Thymus (tissue), 11 donors: ENCODE measurements at regions not wholly inside any gene's neighbourhood (a gene's known extent, or its start where the extent isn't known, plus 50 kb on each side); places are given as distances from the start of the nearest gene placed in this dataset.
A peak's percentile ranks its signal among the peaks of the same experiment; 100 is the strongest.
"Not testable (repeated sequence)": the region's sequence is repeated elsewhere in the genome, so short reads cannot be mapped to it uniquely, and the experiment has no call there.

ENCODE experiments used
- DNase-seq, 9 donors: peaks; one replicate each; pipeline ENCODE4 v3.0.0-alpha.2; 2013; ENCODE audit warnings: low spot score in 9 of 9, low read depth in 6 of 9, missing footprints in 1 of 9
- H3K27ac ChIP-seq, 2 donors: one replicate each; pipeline ENCODE4 v1.5.1; 2013; ENCODE audit warnings: control low read depth in 1 of 2, low read depth in 1 of 2, low read length in 1 of 2, mild to moderate bottlenecking in 1 of 2, moderate library complexity in 1 of 2
- H3K27me3 ChIP-seq, 2 donors: one replicate each; pipeline ENCODE4 v1.5.1; 2013; ENCODE audit warnings: low read length in 1 of 2; ENCODE audit not compliant: control insufficient read depth in 2 of 2, insufficient read depth in 1 of 2
- H3K36me3 ChIP-seq, 2 donors: one replicate each; pipeline ENCODE4 v1.5.1; 2013; ENCODE audit warnings: low read length in 1 of 2, mild to moderate bottlenecking in 1 of 2, moderate library complexity in 1 of 2; ENCODE audit not compliant: control insufficient read depth in 2 of 2, insufficient read depth in 2 of 2
- H3K4me1 ChIP-seq, 2 donors: one replicate each; pipeline ENCODE4 v1.5.1; 2013; ENCODE audit warnings: low read length in 2 of 2; ENCODE audit not compliant: control insufficient read depth in 2 of 2, insufficient read depth in 2 of 2
- H3K4me3 ChIP-seq, 2 donors: one replicate each; pipeline ENCODE4 v1.5.1; 2013; ENCODE audit warnings: low read length in 2 of 2, control low read depth in 1 of 2, mild to moderate bottlenecking in 1 of 2
- H3K9me3 ChIP-seq, 2 donors: one replicate each; pipeline ENCODE4 v1.5.1; 2013; ENCODE audit warnings: low read length in 1 of 2, mild to moderate bottlenecking in 1 of 2; ENCODE audit not compliant: control insufficient read depth in 2 of 2, insufficient read depth in 1 of 2
- WGBS: extraction: QIAGEN DNeasy Blood & Tissue Kit; methylation state at CpG from one replicate; pipeline ENCODE4 v1.1.7; 2013; 5-methylcytosine and 5-hydroxymethylcytosine counted together
- donor health status: healthy.

GRCh38 chr14:66273261-66273832, 212.8 kb upstream of the CCDC196 start:
- Histone ChIP-seq H3K4me3 (no peak overlapping the region), H3K4me1 (no peaks in the 10 kb centered on the region), H3K27ac (no peak overlapping the region), H3K27me3 (no peaks in the 10 kb centered on the region), H3K36me3 (no peaks in the 10 kb centered on the region), H3K9me3 (no peaks in the 10 kb centered on the region)
- 57% methylated on average over 1 of the region's 1 CpG for WGBS
- DNase-seq = no peak

GRCh38 chr14:66278418-66278817, 207.8 kb upstream of the CCDC196 start:
- WGBS = 99% methylated on average over 3 of the region's 3 CpGs
- H3K4me3 ChIP-seq, DNase-seq, H3K9me3 ChIP-seq, H3K4me1 ChIP-seq, H3K27me3 ChIP-seq, H3K27ac ChIP-seq, H3K36me3 ChIP-seq: not testable (repeated sequence)

- 94% methylated on average over 9 of the region's 9 CpGs for WGBS
- H3K27ac ChIP-seq = no peak overlapping the region
- no peak for DNase-seq
- H3K27me3 ChIP-seq = no peaks in the 10 kb centered on the region
- H3K4me1 ChIP-seq = no peaks in the 10 kb centered on the region
- H3K36me3 ChIP-seq = no peaks in the 10 kb centered on the region
- no peaks in the 10 kb centered on the region for H3K9me3 ChIP-seq
- no peak overlapping the region for H3K4me3 ChIP-seq
Observed at GRCh38 chr14:66281036-66281776, 205.0 kb upstream of the CCDC196 start.

- 92% methylated on average over 1 of the region's 1 CpG for WGBS
- Histone ChIP-seq H3K36me3 (no peaks in the 10 kb centered on the region), H3K4me1 (no peaks in the 10 kb centered on the region), H3K9me3 (no peaks in the 10 kb centered on the region), H3K4me3 (no peak overlapping the region), H3K27ac (no peak overlapping the region), H3K27me3 (no peaks in the 10 kb centered on the region)
- no peak for DNase-seq
Observed at GRCh38 chr14:66284346-66284745, 201.8 kb upstream of the CCDC196 start.

- H3K4me3 ChIP-seq = no peak overlapping the region
- H3K27ac ChIP-seq = no peak overlapping the region
- no peaks in the 10 kb centered on the region for H3K4me1 ChIP-seq
- H3K9me3 ChIP-seq = no peaks in the 10 kb centered on the region
- H3K36me3 ChIP-seq = no peaks in the 10 kb centered on the region
- 98% methylated on average over 3 of the region's 3 CpGs for WGBS
- H3K27me3 ChIP-seq = no peaks in the 10 kb centered on the region
- DNase-seq = no peak
Observed at GRCh38 chr14:66288511-66288910, 197.7 kb upstream of the CCDC196 start.

GRCh38 chr14:66291756-66292155, 194.4 kb upstream of the CCDC196 start:
- Histone ChIP-seq H3K36me3 (no peaks in the 10 kb centered on the region), H3K4me1 (no peaks in the 10 kb centered on the region), H3K27me3 (no peaks in the 10 kb centered on the region), H3K27ac (no peak overlapping the region), H3K4me3 (no peak overlapping the region), H3K9me3 (no peaks in the 10 kb centered on the region)
- DNase-seq = no peak

- Histone ChIP-seq H3K4me3 (no peak overlapping the region), H3K36me3 (no peaks in the 10 kb centered on the region), H3K9me3 (no peaks in the 10 kb centered on the region), H3K27ac (no peak overlapping the region), H3K4me1 (no peaks in the 10 kb centered on the region), H3K27me3 (no peaks in the 10 kb centered on the region)
- WGBS = 59% methylated on average over 3 of the region's 3 CpGs
- DNase-seq = peak in 1 of 9 donors; percentile 9
Observed at GRCh38 chr14:66293533-66294105, 192.6 kb upstream of the CCDC196 start.

GRCh38 chr14:66295386-66295785, 190.8 kb upstream of the CCDC196 start:
- Histone ChIP-seq H3K27me3 (no peaks in the 10 kb centered on the region), H3K4me3 (no peak overlapping the region), H3K27ac (no peak overlapping the region), H3K4me1 (no peaks in the 10 kb centered on the region), H3K9me3 (no peaks in the 10 kb centered on the region), H3K36me3 (no peaks in the 10 kb centered on the region)
- no peak for DNase-seq
- 97% methylated on average over 2 of the region's 2 CpGs for WGBS

- Histone ChIP-seq H3K27me3 (no peaks in the 10 kb centered on the region), H3K9me3 (no peaks in the 10 kb centered on the region), H3K27ac (no peak overlapping the region), H3K4me1 (no peaks in the 10 kb centered on the region), H3K36me3 (no peaks in the 10 kb centered on the region), H3K4me3 (no peak overlapping the region)
- WGBS = 96% methylated on average over 3 of the region's 3 CpGs
- DNase-seq = no peak
Observed at GRCh38 chr14:66300886-66301285, 185.3 kb upstream of the CCDC196 start.
